Activated CD8-positive, alpha-beta memory T cell treated with anti-CD3 and anti-CD28 coated beads, Interleukin-2, amount 50 U/mL, for 48 hours (primary cell): ENCODE measurements at regions not wholly inside any gene's neighbourhood (a gene's known extent, or its start where the extent isn't known, plus 50 kb on each side); places are given as distances from the start of the nearest gene placed in this dataset.
"Not testable (repeated sequence)": the region's sequence is repeated elsewhere in the genome, so short reads cannot be mapped to it uniquely, and the experiment has no call there.

Experiments used
- DNase-seq: peaks from one replicate; pipeline ENCODE4 v3.0.0-alpha.2; 2020

DNA sequence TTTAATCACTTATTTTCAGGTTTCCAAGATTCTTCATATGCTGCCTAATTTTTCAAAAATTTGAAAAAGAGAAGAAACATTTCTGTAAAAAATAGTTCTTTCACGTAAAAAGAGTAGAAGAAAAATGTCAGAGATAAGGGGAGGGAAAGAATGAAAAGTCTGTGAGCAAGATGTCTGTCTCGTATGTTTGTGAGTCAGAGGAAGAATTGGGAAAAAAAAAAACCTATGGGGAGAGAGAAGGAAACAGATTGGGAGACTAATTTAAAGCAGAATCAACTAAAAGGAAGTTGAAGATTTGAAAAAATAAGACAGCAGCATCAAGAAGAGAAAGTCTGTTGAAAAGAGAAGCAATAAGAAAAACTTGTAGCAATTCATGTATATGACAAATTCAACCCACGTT is 456.3 kb downstream of the HINT1 start:
- no peak for DNase-seq

DNA sequence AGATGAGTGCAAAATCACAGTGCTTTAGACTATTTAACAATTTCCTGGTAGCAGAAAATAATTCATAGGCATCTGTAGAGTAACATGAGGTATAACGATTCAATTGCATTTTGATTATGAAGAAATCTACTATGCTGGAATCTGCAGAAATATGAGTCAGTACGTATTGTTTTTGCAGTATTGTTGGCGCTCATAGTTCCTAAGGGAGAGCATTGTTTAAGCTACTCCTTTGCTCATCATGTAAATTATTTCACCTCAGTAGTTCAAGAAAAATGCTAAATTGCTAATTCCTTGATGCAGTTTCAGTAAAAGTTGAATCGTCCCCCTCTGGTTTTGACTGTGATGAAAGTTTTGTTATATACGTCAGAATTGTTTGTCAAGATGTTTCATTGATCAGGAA is 458.4 kb downstream of the HINT1 start:
- DNase-seq, result no peak

DNA sequence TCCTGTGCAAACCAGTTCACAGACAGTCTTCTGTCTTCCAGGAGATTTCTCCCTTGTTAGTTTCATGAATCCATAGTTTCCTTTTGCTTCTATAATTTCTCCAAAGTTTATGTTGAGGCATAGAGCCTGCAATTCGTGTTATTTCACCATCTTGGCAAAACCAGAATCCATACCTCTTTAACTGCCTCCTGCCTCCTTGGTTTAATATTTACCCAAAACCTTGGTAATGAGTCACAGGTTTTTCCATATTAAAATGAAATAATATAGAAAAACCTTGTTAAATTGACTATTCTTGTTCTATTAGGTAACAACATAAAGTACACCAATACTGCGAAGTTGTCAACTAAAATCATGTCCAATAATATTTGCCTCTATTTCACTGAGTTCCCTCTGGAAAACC is 459.7 kb downstream of the HINT1 start:
- no peak for DNase-seq

- DNase-seq, result no peak
Observed at GRCh38 chr5:130693509-130693908, 471.5 kb downstream of the HINT1 start.

DNA sequence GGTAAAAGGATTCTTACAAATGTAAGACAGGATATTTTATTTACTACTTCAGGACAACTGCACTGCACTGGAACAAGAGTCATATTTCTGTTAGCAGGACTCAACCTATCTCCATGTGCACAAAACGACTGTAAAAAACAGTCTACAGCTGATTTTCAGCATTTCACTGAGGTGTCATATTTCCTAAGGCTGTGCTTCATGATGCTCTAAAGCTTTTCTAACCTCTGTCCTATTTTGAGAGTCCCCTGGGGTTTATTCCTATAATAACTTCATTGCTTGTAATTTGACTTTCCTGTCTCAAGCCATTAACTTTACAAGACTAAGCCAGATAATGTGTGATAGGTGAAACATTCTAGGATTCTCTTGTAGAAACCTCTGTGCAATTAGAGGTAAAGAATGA is 472.3 kb downstream of the HINT1 start:
- DNase-seq, result no peak

DNA sequence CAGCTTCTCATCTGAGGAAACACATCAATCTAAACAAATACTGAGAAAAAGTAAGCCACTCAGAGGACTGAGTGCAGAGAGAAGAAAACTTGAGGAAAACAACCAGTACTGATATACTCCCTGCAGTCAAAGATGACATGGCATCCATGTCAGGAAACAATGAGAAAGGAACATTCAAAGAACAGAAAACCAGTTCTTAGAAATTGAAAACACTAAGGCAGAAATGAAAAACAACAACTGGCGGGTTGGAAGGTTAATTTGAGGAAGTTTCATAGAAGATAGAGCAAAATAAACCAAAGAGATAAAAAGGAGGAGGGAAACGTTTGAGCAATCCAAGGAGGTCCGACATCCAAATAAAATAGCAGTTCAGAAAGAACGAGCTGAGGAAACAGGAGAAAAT is 475.2 kb downstream of the HINT1 start:
- DNase-seq, result no peak

DNA sequence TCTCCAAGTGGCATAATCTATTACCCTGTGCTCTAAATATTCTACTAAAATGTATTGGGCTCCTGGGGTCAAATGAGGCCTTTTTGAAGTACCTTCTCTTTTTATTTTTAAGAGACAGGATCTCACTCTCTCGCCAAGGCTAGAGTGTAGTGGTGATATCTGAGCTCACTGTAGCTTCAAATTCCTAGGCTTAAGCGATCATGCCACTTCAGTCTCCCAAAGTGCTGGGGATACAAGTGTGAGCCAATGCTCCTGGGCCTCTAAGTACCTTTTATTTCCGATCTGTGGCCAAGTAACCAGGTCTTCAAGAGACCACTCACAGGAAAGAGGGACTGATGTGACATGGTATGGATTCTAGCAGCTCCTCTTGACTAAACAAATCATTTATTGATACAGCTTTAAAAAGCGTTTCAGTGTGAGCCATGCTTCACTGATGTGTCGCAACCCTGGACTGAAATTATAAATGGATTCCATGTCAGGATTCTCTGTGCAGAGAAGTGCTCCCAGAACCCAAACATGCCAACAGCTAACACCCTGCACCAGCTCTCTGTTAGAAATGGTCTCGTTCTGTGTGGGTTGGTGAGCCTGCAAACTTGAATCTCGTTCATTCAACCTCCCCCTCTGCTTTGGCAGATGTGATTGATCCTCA is 477.8 kb downstream of the HINT1 start:
- DNase-seq, result no peak

DNA sequence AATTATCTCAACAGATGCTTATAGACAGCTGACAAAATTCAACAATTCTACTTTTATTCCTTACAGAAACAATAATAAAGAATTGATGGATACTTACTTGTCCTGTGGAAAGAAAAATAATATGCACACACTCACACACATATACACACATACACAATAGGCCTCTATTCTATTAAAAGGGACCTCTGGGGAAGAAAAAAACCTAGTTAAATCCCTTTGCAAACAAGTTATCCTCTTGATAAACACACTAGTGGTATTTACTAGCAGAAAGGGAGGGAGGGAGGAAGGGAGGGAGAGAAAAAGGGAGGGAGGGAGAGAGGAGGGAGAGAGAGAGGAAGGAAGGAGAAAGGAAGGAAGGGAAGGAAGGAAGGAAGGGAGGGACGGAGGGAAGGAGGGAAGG is 486.4 kb downstream of the HINT1 start:
- DNase-seq, result no peak

DNA sequence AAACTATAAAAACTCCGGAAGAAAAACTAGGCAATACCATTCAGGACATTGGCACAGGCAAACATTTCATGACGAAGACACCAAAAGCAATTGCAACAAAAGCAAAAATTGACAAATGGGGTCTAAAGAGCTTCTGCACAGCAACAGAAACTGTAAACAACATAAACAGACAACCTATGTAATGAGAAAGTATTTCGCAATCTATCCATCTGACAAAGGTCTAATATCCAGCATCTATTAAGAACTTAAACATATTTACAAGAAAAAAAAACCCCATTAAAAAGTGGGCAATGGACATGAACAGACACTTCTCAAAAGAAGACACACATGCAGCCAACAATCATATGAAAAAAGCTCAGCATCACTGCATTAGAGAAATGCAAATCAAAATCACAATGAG is 498.6 kb downstream of the HINT1 start:
- no peak for DNase-seq

DNA sequence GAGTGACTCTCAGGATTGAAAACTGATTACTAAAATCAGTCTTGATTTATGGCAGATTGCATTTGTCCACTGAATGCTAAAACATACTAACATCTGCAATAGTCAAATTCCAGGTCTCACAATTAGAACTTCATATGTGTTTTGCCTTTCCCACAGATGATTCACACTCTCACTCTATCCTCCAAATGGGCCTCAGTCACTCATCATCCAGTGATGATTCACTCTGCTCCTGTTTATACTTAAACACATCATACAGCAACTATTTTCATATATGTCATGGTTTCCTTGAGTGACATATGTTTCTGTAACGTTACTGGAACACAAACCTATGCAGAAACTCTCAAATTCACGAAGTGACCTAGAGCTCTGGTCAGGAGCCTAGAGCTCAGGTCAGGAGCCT is 512.9 kb downstream of the HINT1 start:
- no peak for DNase-seq

GRCh38 chr5:130651440-130651839 is 513.6 kb downstream of the HINT1 start:
- DNase-seq, result no peak

DNA sequence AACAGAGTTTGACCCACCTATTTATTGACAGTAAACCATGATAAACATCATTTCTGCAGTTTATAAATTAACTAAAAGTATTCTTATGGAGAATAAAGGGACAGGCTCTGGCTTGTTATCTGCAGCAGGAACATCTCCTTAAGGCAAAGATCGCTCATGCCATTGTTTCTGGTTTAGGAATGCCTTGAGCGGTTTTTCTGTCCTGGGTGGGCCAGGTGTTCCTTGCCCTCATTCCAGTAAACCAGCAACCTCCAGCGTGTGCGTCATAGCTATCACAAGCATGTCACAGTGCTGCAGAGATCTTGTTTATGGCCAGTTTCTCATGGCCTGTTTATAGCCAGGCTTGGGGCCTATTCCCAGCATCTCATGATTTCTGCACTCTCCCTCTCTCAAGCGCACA is 521.7 kb downstream of the HINT1 start:
- DNase-seq, result no peak

DNA sequence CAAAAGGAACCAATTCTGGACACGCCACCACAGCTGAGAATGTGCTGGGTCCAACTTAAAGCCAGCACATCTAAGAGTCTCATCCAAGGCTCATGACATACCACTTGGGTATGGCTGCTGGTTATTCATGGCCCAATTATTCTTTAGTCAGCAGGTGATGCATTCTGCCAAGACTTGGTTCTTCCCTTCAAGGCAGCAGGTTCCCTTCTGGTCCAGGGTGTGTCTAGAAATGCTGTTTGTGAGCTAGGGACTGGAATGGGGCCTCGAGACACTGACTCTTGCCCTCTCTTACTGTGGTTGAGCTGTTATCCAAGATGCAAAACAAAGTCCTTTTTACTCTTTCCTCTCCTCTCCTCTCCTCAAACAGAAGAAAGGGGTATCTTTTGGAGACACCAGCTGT is 522.6 kb downstream of the HINT1 start:
- no peak for DNase-seq

DNA sequence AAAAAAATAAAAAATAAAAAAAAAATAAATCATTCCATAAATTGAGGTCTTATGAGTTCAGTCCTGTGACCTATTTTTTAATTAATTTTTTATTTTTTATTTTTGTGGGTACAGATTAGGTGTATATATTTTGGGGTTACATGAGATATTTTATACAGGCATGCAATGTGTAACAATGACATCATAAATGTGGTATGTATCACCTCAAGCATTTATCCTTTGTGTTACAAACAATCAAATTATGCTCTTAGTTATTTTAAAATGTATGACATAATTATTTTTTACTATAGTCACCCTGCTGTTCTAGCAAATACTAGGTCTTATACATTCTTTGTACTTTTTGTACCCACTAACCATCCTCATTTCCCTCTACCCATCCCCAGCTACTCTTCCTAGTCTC is 537.9 kb downstream of the HINT1 start:
- no peak for DNase-seq

DNA sequence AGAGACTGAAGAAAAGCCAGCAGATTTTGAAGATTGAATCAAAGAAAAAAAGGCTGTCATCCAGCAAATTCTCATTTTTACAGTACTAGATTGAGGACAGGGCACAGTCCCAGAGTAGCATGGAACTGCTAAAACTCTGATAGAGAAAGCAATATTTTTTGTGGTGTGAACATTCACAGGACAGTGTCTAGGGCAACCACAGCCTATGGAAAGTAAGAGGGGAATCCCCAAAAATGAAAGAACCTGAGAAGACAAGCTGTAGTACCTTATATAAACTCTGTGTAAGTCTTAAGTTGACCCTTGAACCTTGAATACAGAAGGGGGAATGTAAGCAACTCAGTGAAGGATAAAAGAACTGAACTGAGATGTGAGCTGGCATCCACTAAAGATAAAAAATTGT is 540.3 kb downstream of the HINT1 start:
- DNase-seq, result no peak

DNA sequence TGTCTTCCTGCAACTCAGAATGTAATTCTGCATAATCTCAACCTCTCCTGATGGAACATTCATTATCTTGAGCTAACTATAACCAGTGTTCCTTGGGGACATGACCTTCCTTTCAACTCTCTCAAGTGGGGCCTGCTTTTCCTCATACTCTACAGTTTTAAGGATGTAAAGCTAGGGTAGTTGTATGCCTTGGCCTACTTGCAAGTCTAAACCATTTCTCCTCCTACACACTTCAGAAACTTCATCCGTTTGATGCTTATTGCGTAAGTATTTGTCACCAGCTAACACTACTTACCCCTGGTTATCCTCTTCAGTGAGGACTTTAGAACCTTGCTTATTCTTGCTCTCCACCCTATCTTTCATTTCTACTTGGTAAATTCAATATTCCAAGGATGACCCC is 548.9 kb downstream of the HINT1 start:
- DNase-seq, result no peak

- no peak for DNase-seq
Observed at GRCh38 chr5:130605234-130605633, 559.8 kb downstream of the HINT1 start.

DNA sequence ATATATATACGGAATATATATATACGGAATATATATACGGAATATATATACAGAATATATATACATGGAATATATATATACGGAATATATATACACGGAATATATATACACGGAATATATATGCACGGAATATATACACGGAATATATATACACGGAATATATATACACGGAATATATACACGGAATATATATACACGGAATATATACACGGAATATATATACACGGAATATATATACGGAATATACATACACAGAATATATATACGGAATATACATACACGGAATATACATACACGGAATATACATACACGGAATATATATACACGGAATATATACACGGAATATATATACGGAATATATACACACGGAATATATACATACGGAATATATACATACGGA is 568.4 kb downstream of the HINT1 start:
- not testable (repeated sequence) for DNase-seq

DNA sequence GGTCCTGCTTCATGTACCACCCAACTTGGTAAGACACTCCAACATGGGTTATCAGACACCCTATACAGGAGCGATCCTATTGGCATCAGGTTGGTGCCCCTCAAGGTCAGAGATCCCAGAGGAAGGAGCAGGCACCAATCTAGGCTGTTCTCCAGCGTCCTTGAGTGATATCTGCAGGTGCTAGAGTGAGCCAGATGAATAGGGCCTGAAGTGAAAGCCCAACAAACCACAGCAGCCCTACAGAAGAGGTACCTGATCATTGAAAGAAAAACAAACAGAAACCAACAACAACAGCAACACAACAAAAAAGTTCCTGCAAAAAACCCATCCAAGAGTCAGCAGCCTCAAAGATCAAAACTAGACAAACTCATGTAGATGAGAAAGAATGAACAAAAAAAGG is 584.8 kb downstream of the HINT1 start:
- DNase-seq, result no peak

DNA sequence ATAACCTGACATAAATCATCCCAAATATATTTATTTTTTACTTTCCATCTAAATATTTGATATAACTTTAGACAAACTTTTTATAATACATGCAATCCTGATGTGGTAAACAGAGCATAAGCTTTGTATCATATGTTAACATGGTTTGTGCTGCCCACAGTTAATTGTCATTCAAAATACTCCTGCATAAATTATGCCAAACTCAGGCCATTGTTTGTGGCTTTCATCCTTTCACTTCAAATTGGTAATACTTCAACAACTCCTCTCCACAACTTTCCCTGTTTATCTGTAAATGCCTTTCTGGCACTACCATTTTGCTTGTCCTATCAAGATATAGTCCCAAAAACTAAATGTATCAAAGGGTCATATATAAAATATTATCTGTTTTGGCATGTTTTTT is 586.7 kb downstream of the HINT1 start:
- no peak for DNase-seq

DNA sequence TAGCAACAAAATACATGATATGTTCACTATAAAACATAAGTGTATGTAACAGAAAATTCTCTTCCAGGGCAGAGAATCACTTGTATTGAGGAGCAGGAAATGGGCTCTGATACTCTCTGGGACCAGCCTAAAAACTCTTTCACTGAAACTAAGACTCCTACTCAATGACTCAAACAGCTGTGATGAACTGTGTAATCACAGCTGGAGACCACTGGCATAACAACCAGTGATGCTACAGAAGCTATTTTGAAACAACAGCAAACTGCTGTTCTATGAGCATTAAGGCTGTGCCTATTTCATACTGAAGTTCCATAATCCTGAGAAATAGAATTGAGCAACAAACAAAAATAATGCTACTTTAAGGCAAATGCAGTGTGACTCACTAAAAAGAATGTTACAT is 594.0 kb downstream of the HINT1 start:
- DNase-seq, result no peak

DNA sequence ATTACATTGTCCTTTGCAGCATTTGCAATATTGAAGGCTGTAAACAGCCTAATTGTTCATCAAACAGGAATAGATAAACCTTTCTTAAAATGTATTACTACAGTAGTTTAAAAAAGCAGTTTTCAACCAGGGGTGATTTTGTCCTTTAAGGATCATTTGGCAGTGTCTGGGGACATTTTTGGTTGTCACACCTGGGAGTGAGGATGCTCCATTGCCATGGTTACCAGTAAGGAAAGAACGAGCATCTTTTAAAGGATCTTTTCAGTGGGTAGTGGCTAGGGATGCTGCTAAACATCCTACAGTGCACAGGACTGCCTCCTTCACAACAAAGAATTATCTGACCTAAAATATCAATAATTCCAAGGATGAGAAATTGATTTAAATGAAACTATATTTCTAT is 596.3 kb downstream of the HINT1 start:
- no peak for DNase-seq

DNA sequence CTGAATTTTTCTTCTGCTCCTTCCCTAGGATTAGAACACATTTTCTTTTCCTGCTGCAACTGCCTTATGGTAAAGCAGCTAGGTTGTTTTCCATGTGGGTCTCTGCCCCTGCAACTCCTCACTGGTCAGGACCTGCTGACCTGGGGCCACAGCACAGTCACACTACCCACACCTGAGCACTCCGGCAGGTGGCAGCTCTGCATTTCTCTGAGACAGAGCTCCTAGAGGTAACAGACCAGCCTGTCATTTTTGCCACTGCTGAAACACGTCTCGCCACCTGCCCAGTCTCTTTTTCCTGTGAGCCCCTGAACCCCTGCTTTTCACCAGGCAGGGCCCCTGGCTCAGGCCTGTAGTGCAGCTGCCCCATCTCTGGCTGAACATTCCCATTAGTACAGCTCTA is 609.6 kb downstream of the HINT1 start:
- DNase-seq, result no peak

DNA sequence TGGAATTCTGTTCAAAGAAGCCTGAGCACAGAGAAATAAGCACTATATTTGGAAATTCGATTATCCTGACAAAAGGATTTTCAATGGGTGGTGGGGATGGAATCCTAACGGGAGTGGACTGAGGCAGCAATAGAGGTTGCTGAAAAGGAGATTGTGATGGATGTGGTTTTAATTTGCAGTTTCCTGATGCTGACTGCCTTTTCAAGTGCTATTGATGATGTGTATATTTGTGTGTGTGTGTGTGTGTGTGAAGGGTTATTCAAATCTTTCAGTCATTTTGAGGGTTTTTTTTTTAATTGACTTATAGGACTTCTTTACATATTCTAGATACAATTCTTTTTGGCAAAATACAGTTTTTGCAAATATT is 614.5 kb downstream of the HINT1 start:
- DNase-seq, result no peak

GRCh38 chr5:130549884-130550561 is 615.0 kb downstream of the HINT1 start:
- no peak for DNase-seq
